ENCODE measurements at regions not wholly inside any gene's neighbourhood (a gene's known extent, or its start where the extent isn't known, plus 50 kb on each side); places are given as distances from the start of the nearest gene placed in this dataset.

GRCh38 chr4:137800861-137801260, 268.6 kb upstream of the PCDH18 start (continued):
- TF ChIP-seq, protein P1, sequence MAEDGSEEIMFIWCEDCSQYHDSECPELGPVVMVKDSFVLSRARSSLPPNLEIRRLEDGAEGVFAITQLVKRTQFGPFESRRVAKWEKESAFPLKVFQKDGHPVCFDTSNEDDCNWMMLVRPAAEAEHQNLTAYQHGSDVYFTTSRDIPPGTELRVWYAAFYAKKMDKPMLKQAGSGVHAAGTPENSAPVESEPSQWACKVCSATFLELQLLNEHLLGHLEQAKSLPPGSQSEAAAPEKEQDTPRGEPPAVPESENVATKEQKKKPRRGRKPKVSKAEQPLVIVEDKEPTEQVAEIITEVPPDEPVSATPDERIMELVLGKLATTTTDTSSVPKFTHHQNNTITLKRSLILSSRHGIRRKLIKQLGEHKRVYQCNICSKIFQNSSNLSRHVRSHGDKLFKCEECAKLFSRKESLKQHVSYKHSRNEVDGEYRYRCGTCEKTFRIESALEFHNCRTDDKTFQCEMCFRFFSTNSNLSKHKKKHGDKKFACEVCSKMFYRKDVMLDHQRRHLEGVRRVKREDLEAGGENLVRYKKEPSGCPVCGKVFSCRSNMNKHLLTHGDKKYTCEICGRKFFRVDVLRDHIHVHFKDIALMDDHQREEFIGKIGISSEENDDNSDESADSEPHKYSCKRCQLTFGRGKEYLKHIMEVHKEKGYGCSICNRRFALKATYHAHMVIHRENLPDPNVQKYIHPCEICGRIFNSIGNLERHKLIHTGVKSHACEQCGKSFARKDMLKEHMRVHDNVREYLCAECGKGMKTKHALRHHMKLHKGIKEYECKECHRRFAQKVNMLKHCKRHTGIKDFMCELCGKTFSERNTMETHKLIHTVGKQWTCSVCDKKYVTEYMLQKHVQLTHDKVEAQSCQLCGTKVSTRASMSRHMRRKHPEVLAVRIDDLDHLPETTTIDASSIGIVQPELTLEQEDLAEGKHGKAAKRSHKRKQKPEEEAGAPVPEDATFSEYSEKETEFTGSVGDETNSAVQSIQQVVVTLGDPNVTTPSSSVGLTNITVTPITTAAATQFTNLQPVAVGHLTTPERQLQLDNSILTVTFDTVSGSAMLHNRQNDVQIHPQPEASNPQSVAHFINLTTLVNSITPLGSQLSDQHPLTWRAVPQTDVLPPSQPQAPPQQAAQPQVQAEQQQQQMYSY (CRISPR knock-in tag; IDR thresholded peaks at IDR 0.05): no peak
- TF ChIP-seq WRNIP1 (IDR thresholded peaks at IDR 0.05; ENCODE audit: borderline replicate concordance, low read depth, low read length): no peak
- no peak for TF ChIP-seq RAD51 (IDR thresholded peaks at IDR 0.05)
- no peak for TF ChIP-seq GATAD2B (conservative IDR thresholded peaks at IDR 0.05; ENCODE audit: low read depth)
- no peak for TF ChIP-seq IRF3 (IDR thresholded peaks at IDR 0.05)

- no peak for FAIRE-seq
- ChIA-PET RAD21 (ENCODE audit: unreplicated experiment) (no interaction called here), SMC1A (ENCODE audit: uncharacterized antibody, unreplicated experiment) (no interaction called here), POLR2A (no interaction called here), CTCF (no interaction called here)
- ATAC-seq: no peak
- in situ Hi-C loops (cut with MboI) (no loop called here), intact Hi-C loops (cut with micrococcal nuclease; ENCODE audit: unreplicated experiment) (no loop called here)
- BruUV-seq (replicated peaks): no TSS peak
- no peak for DNase-seq (ENCODE audit: low read depth, low spot score)
- H2AFZ ChIP-seq (ENCODE audit: control insufficient read depth, low read depth, low read length): no peak overlapping the region
- H3K27me3 ChIP-seq (replicated peaks in 1 of 2; ENCODE audit: control insufficient read depth in 2 of 2, insufficient read depth in 2 of 2, low read length in 1 of 2): no peaks in the 10 kb centered on the region
- H4K20me1 ChIP-seq (ENCODE audit: control insufficient read depth, insufficient read depth): no peaks in the 10 kb centered on the region
- 17% methylated on average over 6 of the region's 6 CpGs for WGBS (ENCODE audit: insufficient coverage, insufficient replicate concordance, low lambda C conversion rate, missing lambda C conversion rate)
- no peaks in the 10 kb centered on the region for H3K79me2 ChIP-seq (ENCODE audit: control insufficient read depth, insufficient read depth, low read length)
- no peak overlapping the region for H3K9ac ChIP-seq (ENCODE audit: control insufficient read depth, insufficient read depth, low read length)
- H3K4me1 ChIP-seq (ENCODE audit: control insufficient read depth, insufficient read depth, low read length): no peaks in the 10 kb centered on the region
- H3K27ac ChIP-seq (ENCODE audit: control insufficient read depth, insufficient read depth): no peak overlapping the region
- no peak overlapping the region for H3K4me3 ChIP-seq
- H3K9me3 ChIP-seq (replicated peaks; ENCODE audit: control insufficient read depth, insufficient read depth, low read length): no peaks in the 10 kb centered on the region
- no peak overlapping the region for H3K4me2 ChIP-seq (ENCODE audit: control insufficient read depth, insufficient read depth)
- H3K36me3 ChIP-seq (ENCODE audit: control insufficient read depth in 2 of 2, insufficient read depth in 2 of 2, low read length in 1 of 2): no peaks in the 10 kb centered on the region
- TF ChIP-seq NRF1 (conservative IDR thresholded peaks at IDR 0.05; ENCODE audit: low read depth, low read length) (no peak), CBX5 (IDR thresholded peaks at IDR 0.05; ENCODE audit: low read depth) (no peak), JUND (IDR thresholded peaks at IDR 0.05; ENCODE audit: low read depth, low read length) (no peak), SRF (IDR thresholded peaks at IDR 0.05; ENCODE audit: low read depth in 2 of 2, low read length in 2 of 2) (no peak)
- TF ChIP-seq, protein P2, sequence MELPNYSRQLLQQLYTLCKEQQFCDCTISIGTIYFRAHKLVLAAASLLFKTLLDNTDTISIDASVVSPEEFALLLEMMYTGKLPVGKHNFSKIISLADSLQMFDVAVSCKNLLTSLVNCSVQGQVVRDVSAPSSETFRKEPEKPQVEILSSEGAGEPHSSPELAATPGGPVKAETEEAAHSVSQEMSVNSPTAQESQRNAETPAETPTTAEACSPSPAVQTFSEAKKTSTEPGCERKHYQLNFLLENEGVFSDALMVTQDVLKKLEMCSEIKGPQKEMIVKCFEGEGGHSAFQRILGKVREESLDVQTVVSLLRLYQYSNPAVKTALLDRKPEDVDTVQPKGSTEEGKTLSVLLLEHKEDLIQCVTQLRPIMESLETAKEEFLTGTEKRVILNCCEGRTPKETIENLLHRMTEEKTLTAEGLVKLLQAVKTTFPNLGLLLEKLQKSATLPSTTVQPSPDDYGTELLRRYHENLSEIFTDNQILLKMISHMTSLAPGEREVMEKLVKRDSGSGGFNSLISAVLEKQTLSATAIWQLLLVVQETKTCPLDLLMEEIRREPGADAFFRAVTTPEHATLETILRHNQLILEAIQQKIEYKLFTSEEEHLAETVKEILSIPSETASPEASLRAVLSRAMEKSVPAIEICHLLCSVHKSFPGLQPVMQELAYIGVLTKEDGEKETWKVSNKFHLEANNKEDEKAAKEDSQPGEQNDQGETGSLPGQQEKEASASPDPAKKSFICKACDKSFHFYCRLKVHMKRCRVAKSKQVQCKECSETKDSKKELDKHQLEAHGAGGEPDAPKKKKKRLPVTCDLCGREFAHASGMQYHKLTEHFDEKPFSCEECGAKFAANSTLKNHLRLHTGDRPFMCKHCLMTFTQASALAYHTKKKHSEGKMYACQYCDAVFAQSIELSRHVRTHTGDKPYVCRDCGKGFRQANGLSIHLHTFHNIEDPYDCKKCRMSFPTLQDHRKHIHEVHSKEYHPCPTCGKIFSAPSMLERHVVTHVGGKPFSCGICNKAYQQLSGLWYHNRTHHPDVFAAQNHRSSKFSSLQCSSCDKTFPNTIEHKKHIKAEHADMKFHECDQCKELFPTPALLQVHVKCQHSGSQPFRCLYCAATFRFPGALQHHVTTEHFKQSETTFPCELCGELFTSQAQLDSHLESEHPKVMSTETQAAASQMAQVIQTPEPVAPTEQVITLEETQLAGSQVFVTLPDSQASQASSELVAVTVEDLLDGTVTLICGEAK (IDR thresholded peaks at IDR 0.05; ENCODE audit: borderline replicate concordance): no peak
- TF ChIP-seq, protein P3, sequence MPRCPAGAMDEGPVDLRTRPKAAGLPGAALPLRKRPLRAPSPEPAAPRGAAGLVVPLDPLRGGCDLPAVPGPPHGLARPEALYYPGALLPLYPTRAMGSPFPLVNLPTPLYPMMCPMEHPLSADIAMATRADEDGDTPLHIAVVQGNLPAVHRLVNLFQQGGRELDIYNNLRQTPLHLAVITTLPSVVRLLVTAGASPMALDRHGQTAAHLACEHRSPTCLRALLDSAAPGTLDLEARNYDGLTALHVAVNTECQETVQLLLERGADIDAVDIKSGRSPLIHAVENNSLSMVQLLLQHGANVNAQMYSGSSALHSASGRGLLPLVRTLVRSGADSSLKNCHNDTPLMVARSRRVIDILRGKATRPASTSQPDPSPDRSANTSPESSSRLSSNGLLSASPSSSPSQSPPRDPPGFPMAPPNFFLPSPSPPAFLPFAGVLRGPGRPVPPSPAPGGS (IDR thresholded peaks at IDR 0.05; ENCODE audit: borderline replicate concordance, insufficient read depth, low read depth, low read length, poor library complexity, severe bottlenecking): no peak
Measured at GRCh38 chr4:137794764-137795254, 262.5 kb upstream of the PCDH18 start.

All from GM12878 (cell line).